ENCODE measurements at regions not wholly inside any gene's neighbourhood (a gene's known extent, or its start where the extent isn't known, plus 50 kb on each side); places are given as distances from the start of the nearest gene placed in this dataset.

DNA sequence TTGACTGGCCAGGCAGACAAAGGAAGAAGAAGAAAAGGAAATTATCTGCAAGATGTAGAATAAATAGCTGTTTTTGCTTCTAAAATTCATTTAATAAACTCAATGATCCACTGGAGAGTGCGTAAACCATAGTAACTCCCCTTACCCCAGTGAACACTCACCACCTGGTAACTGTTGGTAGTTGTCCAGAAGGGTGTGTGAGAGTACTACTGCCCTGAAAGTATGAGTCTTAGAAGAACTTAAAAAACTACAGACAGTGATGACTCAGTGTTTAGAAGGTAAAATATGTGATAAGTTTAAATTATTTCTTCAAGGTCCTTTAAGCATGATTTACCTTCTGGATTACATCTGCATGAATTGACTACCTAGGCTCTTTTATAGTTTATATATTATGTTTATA is 53.0 kb upstream of the SEMA3A start:
- Histone ChIP-seq H3K9me3 (peaks cover 7% of the 10 kb centered on the region; the same call in 1 of the 3 replicates), H3K4me3 (no peak overlapping the region), H3K27ac (no peak overlapping the region), H3K4me1 (0 out of 3 replicates have a peak, but pooled peaks cover 5% of the 10 kb centered on the region), H3K4me2 (no peak overlapping the region)
- POLR2A ChIA-PET: no interaction called here
- CTCF ChIA-PET: no interaction called here
- no peak for FAIRE-seq
- 95% methylated on average over 1 of the region's 1 CpG for WGBS (ENCODE audit: missing lambda C conversion rate)
- DNase-seq (ENCODE audit: low read depth in 1 of 2, low spot score in 1 of 2): no peak
- no peak for TF ChIP-seq RNF2 (IDR thresholded peaks at IDR 0.05; ENCODE audit: borderline replicate concordance, low read depth)
- TF ChIP-seq SMC3 (IDR thresholded peaks at IDR 0.05): no peak
- TF ChIP-seq NR3C1 (IDR thresholded peaks at IDR 0.05): no peak
- no peak for TF ChIP-seq RAD21 (conservative IDR thresholded peaks at IDR 0.05 in 1 of 2, IDR thresholded peaks at IDR 0.05 in 1 of 2)
- TF ChIP-seq NFE2L2 (conservative IDR thresholded peaks at IDR 0.05; ENCODE audit: low read length): no peak
- no peak for TF ChIP-seq EHF (CRISPR knock-in tag; IDR thresholded peaks at IDR 0.05)
- no peak for TF ChIP-seq HOXA7 (CRISPR knock-in tag; IDR thresholded peaks at IDR 0.05)
- no peak for TF ChIP-seq HEYL (CRISPR knock-in tag; IDR thresholded peaks at IDR 0.05)
- TF ChIP-seq BHLHE40 (IDR thresholded peaks at IDR 0.05; ENCODE audit: low read depth, low read length): no peak
- no peak for TF ChIP-seq ZC3H11A (IDR thresholded peaks at IDR 0.05)
- TF ChIP-seq, protein P1, sequence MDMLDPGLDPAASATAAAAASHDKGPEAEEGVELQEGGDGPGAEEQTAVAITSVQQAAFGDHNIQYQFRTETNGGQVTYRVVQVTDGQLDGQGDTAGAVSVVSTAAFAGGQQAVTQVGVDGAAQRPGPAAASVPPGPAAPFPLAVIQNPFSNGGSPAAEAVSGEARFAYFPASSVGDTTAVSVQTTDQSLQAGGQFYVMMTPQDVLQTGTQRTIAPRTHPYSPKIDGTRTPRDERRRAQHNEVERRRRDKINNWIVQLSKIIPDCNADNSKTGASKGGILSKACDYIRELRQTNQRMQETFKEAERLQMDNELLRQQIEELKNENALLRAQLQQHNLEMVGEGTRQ (IDR thresholded peaks at IDR 0.05): no peak
- TF ChIP-seq CBX2 (IDR thresholded peaks at IDR 0.05; ENCODE audit: borderline replicate concordance, low read depth): no peak
- TF ChIP-seq MAZ (IDR thresholded peaks at IDR 0.05; ENCODE audit: borderline replicate concordance, low read depth, low read length): no peak
- no peak for ATAC-seq

DNA sequence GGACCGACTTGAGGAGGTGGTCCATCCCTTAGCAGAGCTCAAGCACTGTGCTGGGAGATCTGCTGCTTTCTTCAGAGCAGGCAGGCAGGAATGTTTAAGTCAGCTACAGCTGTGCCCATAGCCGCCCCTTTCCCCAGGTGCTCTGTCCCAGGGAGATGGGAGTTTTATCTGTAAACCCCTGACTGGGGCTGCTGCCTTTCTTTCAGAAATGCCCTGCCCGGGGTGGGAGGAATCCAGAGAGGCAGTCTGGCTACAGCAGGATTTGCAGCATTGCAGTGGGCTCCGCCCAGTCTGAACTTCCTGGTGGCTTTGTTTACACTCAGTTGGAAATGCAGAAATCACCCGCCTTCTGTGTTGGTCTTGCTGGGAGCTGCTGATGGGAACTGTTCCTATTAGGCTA is 51.2 kb upstream of the SEMA3A start:
- no peak for DNase-seq (ENCODE audit: low read depth in 1 of 2, low spot score in 1 of 2)
- no peak for TF ChIP-seq ZFP36 (IDR thresholded peaks at IDR 0.05; ENCODE audit: borderline replicate concordance, partially characterized antibody)
- no peak for TF ChIP-seq FOSL2 (IDR thresholded peaks at IDR 0.05)
- no peak for TF ChIP-seq FOSL2 (CRISPR knock-in tag; IDR thresholded peaks at IDR 0.05)
- TF ChIP-seq CHD2 (IDR thresholded peaks at IDR 0.05; ENCODE audit: low read length, partially characterized antibody): no peak
- TF ChIP-seq ZSCAN20 (CRISPR knock-in tag; IDR thresholded peaks at IDR 0.05): no peak
- TF ChIP-seq POLR2A (IDR thresholded peaks at IDR 0.05; ENCODE audit: low read length): no peak
- no peak for TF ChIP-seq NPAS2 (CRISPR knock-in tag; IDR thresholded peaks at IDR 0.05; ENCODE audit: borderline replicate concordance)
- TF ChIP-seq, protein P2, sequence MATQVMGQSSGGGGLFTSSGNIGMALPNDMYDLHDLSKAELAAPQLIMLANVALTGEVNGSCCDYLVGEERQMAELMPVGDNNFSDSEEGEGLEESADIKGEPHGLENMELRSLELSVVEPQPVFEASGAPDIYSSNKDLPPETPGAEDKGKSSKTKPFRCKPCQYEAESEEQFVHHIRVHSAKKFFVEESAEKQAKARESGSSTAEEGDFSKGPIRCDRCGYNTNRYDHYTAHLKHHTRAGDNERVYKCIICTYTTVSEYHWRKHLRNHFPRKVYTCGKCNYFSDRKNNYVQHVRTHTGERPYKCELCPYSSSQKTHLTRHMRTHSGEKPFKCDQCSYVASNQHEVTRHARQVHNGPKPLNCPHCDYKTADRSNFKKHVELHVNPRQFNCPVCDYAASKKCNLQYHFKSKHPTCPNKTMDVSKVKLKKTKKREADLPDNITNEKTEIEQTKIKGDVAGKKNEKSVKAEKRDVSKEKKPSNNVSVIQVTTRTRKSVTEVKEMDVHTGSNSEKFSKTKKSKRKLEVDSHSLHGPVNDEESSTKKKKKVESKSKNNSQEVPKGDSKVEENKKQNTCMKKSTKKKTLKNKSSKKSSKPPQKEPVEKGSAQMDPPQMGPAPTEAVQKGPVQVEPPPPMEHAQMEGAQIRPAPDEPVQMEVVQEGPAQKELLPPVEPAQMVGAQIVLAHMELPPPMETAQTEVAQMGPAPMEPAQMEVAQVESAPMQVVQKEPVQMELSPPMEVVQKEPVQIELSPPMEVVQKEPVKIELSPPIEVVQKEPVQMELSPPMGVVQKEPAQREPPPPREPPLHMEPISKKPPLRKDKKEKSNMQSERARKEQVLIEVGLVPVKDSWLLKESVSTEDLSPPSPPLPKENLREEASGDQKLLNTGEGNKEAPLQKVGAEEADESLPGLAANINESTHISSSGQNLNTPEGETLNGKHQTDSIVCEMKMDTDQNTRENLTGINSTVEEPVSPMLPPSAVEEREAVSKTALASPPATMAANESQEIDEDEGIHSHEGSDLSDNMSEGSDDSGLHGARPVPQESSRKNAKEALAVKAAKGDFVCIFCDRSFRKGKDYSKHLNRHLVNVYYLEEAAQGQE (IDR thresholded peaks at IDR 0.05): no peak
- no peak for TF ChIP-seq RFX5 (IDR thresholded peaks at IDR 0.05)
- no peak for TF ChIP-seq PHF8 (IDR thresholded peaks at IDR 0.05; ENCODE audit: borderline replicate concordance, low read depth)
- TF ChIP-seq FOXS1 (CRISPR knock-in tag; IDR thresholded peaks at IDR 0.05): no peak
- no peak for TF ChIP-seq HOXB5 (CRISPR knock-in tag; IDR thresholded peaks at IDR 0.05)
- TF ChIP-seq RCOR1 (IDR thresholded peaks at IDR 0.05; ENCODE audit: low read depth, low read length): no peak
- TF ChIP-seq, protein P3, sequence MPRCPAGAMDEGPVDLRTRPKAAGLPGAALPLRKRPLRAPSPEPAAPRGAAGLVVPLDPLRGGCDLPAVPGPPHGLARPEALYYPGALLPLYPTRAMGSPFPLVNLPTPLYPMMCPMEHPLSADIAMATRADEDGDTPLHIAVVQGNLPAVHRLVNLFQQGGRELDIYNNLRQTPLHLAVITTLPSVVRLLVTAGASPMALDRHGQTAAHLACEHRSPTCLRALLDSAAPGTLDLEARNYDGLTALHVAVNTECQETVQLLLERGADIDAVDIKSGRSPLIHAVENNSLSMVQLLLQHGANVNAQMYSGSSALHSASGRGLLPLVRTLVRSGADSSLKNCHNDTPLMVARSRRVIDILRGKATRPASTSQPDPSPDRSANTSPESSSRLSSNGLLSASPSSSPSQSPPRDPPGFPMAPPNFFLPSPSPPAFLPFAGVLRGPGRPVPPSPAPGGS (IDR thresholded peaks at IDR 0.05): no peak
- TF ChIP-seq, protein P4, sequence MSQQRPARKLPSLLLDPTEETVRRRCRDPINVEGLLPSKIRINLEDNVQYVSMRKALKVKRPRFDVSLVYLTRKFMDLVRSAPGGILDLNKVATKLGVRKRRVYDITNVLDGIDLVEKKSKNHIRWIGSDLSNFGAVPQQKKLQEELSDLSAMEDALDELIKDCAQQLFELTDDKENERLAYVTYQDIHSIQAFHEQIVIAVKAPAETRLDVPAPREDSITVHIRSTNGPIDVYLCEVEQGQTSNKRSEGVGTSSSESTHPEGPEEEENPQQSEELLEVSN (IDR thresholded peaks at IDR 0.05; ENCODE audit: borderline replicate concordance, low read depth): no peak
- TF ChIP-seq, protein P5, sequence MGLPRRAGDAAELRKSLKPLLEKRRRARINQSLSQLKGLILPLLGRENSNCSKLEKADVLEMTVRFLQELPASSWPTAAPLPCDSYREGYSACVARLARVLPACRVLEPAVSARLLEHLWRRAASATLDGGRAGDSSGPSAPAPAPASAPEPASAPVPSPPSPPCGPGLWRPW (IDR thresholded peaks at IDR 0.05): no peak
- no peak for TF ChIP-seq JUN (IDR thresholded peaks at IDR 0.05)
- Histone ChIP-seq H3K4me1 (no peaks in the 10 kb centered on the region), H3K4me3 (no peak overlapping the region), H3K4me2 (no peak overlapping the region), H3K9me3 (peaks cover 7% of the 10 kb centered on the region; the same call in 1 of the 3 replicates), H3K27ac (no peak overlapping the region)
- FAIRE-seq: no peak
- POLR2A ChIA-PET: no interaction called here
- CTCF ChIA-PET: no interaction called here
- no peak for ATAC-seq
- WGBS (ENCODE audit: missing lambda C conversion rate): 61% methylated on average over 3 of the region's 5 CpGs
